ENCODE measurements at regions not wholly inside any gene's neighbourhood (a gene's known extent, or its start where the extent isn't known, plus 50 kb on each side); places are given as distances from the start of the nearest gene placed in this dataset.

DNA sequence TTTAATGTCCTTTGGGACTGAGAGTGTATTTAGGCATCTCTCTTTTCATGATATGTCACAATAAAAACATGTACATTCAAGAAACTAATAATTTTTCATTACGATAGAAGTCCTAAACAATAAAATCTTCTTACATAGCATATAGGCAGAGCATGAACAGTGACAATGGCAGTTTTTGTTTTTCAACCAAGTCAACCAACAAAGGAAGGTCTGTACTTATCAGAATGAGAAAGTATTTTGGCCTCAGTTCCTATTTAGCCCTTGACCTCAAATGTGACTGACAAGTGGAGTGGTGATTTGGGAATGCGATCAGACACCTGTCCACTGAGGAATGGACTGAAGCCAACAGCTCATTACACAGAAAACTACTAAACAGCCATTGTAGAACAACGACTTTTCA, 219.5 kb downstream of the TMEM161B start:
- TF ChIP-seq, protein P1, sequence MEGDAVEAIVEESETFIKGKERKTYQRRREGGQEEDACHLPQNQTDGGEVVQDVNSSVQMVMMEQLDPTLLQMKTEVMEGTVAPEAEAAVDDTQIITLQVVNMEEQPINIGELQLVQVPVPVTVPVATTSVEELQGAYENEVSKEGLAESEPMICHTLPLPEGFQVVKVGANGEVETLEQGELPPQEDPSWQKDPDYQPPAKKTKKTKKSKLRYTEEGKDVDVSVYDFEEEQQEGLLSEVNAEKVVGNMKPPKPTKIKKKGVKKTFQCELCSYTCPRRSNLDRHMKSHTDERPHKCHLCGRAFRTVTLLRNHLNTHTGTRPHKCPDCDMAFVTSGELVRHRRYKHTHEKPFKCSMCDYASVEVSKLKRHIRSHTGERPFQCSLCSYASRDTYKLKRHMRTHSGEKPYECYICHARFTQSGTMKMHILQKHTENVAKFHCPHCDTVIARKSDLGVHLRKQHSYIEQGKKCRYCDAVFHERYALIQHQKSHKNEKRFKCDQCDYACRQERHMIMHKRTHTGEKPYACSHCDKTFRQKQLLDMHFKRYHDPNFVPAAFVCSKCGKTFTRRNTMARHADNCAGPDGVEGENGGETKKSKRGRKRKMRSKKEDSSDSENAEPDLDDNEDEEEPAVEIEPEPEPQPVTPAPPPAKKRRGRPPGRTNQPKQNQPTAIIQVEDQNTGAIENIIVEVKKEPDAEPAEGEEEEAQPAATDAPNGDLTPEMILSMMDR (IDR thresholded peaks at IDR 0.05) = no peak
- TF ChIP-seq POLR2AphosphoS5 (IDR thresholded peaks at IDR 0.05) (no peak), POLR2A (IDR thresholded peaks at IDR 0.05) (no peak), EP300 (IDR thresholded peaks at IDR 0.05) (no peak)
